Stimulated activated CD8-positive, alpha-beta memory T cell treated with anti-CD3 and anti-CD28 coated beads, Interleukin-12 subunit alpha, Interleukin-12 subunit beta, amount 100 ng/mL, for 1 hour (primary cell): ENCODE measurements at regions not wholly inside any gene's neighbourhood (a gene's known extent, or its start where the extent isn't known, plus 50 kb on each side); places are given as distances from the start of the nearest gene placed in this dataset.
"Not testable (repeated sequence)": the region's sequence is repeated elsewhere in the genome, so short reads cannot be mapped to it uniquely, and the experiment has no call there.

ENCODE experiments used
- DNase-seq: peaks from one replicate; pipeline ENCODE4 v3.0.0-alpha.2; 2020; ENCODE audit warnings: low read depth

- DNase-seq = no peak
These were observed 352.4 kb upstream of the GJE1 start for GRCh38 chr6:141780296-141780695.

GRCh38 chr6:141764388-141764787 lies 368.3 kb upstream of the GJE1 start:
- no peak for DNase-seq

DNA sequence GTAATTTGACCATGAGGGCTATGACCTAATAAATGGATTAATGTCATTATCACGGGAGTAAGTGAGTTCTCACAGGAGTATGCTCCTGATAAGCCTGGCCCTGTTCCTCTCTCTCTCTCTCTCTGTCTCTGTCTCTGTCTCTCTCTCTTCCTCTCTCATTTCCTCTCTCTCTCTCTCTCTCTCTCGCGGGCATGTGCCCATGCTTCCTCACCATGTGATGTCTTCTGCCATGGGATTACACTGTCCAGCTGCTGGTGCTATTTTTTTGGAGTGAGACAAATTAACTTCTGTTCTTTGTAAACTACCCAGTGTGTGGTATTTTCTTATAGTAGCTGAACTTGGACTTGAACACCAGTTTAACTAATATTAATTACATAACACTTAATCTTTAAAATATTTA lies 374.3 kb upstream of the GJE1 start:
- DNase-seq = no peak

DNA sequence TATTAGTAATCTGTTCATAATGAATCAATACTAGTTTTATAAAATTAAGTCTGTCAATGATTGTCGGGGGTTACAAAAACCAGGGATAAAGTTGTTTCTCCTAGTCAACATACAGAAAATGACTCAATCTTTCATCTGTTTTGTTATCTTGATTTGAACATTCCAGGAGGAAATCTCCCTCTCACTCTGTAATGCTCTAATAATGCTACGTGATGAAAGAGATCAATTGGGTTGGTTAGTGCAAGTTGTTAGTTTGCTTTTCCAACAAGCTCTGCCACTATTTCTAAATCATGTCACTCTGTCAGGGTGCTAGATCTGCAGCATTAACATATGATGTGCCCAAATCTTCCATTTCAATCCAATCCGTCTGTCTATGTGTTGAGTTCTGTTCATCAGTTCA lies 379.5 kb upstream of the GJE1 start:
- no peak for DNase-seq

DNA sequence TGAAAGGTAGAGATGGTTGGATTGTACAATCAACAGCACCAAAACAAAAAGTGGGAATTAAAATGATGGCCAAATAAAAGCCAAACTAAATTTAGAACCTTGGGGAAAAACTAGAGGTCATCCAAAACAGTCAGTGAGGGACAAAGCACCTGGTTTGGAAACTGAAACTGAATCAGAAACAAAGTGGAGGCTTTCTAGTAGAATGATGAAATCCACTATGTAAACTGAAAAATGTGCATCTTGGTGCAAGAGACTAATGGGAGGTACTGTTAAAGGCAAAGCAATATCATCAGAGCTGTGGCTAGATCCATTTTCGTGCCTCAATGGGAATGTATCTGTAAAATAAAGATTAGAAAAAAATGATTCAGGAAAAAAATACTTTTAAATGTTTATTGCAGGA lies 380.0 kb upstream of the GJE1 start:
- DNase-seq = no peak

GRCh38 chr6:141746324-141746723 lies 386.4 kb upstream of the GJE1 start:
- not testable (repeated sequence) for DNase-seq

GRCh38 chr6:141744971-141745370 lies 387.8 kb upstream of the GJE1 start:
- no peak for DNase-seq

DNA sequence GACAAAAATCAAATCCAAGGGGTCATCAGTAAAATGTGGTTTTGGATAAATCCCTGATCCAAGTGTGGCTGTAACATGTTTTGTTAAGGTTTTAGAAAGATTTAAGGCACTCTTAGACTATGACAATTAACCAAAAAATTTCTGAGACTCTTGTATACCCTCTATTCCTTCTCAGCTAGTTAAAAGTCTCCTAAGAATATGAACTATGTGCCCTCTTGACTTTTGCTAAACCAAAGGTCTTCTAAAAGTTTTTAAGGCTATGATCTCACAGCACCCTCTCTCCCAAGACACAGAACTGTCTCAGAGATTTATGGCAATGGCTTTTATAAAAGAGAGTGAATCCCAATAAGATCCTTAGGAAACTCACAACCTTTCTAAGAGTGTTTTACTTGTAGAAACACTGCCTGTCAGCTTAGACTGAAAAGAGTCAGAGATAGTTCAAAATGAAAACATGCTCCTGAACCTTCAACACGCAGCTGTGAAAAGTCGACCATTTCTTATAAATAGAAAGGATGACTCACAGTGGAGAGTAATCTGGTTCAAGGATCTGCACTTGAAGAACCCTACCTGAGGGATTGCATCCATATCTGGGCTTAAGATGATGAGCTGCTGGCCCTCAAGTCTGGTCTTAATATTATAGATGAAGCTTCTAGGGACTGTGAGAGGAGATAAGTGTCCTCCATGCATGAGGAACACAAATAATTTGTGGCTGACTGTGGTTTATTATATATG lies 388.4 kb upstream of the GJE1 start:
- DNase-seq = no peak

DNA sequence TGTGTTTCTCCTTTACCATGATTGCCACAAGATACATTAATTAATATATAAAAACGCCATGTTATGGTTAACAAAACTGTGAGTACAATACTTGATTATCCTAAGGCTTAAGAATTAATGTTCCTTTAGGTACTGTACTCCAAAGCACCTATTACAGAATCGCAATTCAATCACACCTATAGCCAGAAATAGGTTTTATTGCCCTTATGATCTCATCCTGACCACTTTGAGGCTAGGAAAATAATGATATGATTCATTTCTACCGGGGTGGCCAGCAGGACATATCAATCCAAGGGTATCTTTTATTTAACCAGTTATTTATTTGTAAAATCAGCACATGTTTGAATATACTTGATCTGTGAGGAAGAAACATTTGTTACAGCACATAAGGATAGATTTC lies 396.6 kb upstream of the GJE1 start:
- DNase-seq = no peak

DNA sequence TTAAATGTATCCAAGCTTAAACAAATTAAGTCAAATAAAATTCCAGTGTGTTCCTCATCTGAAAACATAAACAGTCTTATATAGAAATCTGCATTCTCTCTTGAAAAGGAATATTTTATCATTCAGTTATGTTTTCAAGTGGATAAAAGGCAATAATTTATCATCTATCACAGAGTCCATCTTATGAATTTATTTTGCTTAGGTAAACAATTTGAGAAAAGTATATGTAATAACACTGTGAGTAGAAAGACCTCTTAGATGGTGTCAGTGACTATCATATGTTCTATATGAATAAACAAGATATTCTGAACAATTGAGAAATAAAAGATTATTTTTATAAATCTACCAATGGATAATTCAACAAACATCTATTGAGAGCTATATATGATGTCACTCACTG lies 397.6 kb upstream of the GJE1 start:
- no peak for DNase-seq

GRCh38 chr6:141734071-141734840 lies 398.5 kb upstream of the GJE1 start:
- DNase-seq = no peak

GRCh38 chr6:141729146-141729545 lies 403.6 kb upstream of the GJE1 start:
- no peak for DNase-seq

DNA sequence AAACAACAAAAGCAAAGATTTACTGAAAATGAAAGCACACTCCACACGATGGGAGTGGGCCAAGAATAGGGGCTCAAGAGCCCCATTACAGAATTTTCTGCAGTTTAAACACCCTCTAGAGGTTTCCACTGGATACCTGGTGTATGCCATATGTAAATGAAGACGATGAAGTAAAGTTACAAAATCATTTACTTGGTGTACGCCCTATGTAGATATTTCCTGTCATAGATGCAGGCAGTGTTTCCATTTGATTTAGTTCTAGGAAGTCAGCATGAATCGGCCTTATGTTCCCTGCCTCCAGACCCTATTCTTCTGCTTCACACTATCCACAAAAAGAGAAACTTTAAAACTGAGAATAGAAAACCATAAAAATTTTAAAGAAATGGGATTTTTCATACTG lies 404.4 kb upstream of the GJE1 start:
- DNase-seq = no peak

- no peak for DNase-seq
These were observed 406.5 kb upstream of the GJE1 start for GRCh38 chr6:141726248-141726647.

GRCh38 chr6:141724731-141725130 lies 408.0 kb upstream of the GJE1 start:
- no peak for DNase-seq

DNA sequence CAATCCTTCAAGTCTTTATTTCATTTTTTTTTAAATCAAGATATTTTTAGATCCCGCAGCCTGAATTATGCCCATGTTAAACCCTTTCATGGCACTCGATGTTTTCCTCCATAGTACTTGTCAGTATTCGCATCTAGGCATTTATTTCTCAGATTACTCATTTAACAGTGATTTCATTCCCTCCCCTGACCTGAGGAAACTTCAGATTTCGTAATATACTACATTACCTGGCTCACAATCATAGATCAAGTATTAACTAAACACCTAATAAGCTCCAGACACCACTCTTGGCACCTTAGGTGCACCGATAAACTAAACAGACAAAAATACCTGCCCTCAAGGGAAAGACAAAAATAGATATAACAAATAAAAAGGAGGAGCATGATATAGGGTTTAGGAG lies 413.2 kb upstream of the GJE1 start:
- DNase-seq = no peak

GRCh38 chr6:141705431-141705830 lies 427.3 kb upstream of the GJE1 start:
- DNase-seq = no peak

DNA sequence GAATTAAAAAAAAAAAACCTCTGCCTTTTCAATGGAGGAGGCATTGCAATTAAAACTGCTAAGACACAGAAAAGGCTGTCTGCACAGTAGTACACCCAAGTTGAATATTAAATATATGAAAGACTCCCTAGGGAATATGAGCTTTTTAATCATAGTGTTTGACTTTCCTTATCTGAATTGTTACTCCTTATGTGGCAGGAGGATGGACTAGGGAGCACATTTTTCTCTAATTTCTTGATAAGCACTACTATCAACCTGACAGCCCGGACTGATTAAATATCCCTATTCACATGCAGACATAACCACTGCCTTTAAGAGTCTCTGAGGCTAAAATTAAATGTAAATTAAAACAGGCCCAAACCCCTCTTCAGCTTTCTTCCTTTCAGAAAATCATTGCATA lies 428.6 kb upstream of the GJE1 start:
- DNase-seq = no peak

DNA sequence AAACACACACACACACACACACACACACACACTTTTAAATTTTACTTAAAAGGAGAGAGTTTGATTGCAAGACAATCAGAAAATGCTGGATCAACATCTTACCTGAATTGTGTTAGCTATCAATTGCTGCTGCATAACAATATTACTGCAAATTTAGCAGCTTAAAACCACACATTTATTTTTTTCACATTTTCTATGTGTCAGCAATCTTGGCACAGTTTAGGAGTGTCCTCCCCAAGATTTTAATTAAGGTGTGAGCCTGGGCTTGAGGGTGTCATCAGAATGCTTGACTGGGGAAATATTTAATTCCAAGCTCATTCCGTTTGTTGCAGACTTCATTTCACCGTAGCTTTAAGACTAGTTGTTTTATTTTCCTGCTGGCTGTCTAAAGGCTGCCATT lies 431.0 kb upstream of the GJE1 start:
- DNase-seq = no peak

DNA sequence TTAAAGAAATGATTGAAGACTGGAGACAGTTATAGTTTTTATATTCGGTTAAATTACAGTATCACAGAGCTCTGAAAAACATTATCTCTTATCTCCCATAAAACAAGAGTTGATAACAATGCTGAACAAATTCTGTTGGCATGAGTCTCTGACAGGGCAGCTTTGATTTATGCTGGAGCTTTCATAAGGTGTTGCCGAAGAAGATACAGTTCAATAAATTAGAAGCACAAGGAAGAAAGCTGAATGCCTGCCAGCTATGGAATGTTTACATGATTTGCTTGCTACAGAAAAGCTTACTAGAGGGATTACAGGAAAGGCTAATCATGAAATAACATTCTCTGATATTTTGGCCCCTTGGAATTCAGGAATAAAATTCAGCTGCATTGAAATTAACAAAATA lies 431.9 kb upstream of the GJE1 start:
- no peak for DNase-seq

DNA sequence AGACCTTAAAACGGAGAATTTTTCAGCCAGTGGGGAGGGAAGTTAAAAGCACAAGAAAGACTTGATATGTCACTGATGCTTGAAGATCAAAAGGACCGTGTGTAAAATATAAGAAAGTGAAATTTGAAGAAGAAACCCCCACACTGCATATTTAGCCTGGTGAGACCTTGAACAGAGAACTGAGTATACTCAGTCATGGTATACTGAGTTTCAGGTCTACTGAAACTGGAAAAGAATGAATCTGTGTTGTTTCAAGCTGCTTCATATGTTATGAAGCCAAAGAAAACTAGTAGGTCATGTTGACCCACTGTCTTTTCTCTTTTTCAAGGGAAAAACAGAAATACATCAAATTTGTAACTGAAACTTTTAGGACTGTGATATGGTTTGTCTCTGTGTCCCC lies 443.8 kb upstream of the GJE1 start:
- DNase-seq = no peak

- no peak for DNase-seq
These were observed 447.3 kb upstream of the GJE1 start for GRCh38 chr6:141685416-141685815.

GRCh38 chr6:141682391-141682790 lies 450.3 kb upstream of the GJE1 start:
- no peak for DNase-seq
